ENCODE measurements at regions not wholly inside any gene's neighbourhood (a gene's known extent, or its start where the extent isn't known, plus 50 kb on each side); places are given as distances from the start of the nearest gene placed in this dataset.

DNA sequence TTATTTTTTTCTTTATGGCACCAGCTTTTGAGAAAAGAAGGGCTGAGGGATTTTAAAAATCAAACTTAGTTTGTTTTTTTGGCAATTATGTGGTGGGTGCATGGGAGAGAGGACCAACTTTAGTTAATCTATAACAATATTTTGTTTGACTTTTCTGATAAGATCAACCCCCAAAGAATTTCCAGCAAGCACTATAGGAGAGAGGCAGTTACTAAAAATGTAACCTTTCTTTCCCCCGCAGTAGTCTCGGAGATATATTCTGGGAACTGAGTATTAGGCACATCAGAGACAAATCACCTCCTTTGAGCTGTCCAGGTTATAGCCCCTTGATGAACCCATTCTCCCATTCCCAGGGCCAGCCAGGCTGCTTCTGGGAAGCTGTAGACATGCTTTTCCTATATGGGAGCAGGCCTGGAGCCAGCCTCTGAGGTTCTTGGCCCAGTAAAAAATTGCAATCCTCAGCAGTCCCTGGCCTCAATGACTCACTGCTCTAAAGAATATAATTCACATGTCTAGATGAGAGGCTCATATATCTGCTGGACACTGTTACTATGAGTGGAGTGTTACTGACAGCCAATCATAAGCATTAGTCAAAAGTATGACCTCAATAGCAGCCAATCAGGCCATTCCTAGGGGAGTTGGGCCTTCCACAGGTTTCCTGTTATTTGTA lies 138.3 kb upstream of the AGBL1 start:
- DNase-seq (ENCODE audit: low read depth) = no peak

DNA sequence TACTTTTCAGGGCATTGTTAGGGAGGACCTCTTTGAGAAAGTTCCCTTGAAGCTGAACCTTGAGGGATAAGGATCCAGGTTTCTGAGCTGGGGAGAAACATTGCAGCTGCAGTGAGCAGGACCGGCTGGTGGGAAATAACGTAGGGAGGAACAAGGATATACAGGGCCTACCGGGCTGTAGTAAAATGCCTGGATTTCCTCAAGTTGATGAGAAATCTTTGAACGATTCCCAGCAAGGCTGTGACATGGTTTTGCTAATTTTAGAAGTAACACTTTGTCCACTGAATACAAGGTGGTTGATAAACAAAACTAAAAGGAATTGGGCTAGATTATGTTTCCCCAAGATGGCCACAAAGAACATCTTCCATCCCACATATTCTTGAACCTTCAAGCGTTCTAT lies 137.0 kb upstream of the AGBL1 start:
- no peak for DNase-seq (ENCODE audit: low read depth)

DNA sequence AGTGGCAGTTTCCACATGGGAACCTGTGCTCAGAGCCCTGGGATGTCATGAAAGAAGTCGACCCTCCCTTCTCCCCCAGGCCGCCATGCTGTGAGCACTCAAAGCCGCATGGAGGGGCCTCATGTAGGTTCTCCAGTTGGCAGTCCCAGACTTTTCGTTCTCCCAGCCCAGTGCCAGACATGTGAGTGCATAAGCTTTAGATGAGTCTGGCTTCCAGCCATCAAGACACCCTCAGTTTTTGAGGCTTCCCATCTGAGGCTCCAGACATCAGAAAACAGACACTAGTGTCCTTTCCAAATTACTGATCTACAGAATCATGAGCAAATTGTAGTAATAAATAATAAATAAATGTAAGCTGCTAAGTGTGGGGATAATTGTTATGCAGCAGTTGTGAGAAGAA lies 136.5 kb upstream of the AGBL1 start:
- no peak for DNase-seq (ENCODE audit: low read depth)

DNA sequence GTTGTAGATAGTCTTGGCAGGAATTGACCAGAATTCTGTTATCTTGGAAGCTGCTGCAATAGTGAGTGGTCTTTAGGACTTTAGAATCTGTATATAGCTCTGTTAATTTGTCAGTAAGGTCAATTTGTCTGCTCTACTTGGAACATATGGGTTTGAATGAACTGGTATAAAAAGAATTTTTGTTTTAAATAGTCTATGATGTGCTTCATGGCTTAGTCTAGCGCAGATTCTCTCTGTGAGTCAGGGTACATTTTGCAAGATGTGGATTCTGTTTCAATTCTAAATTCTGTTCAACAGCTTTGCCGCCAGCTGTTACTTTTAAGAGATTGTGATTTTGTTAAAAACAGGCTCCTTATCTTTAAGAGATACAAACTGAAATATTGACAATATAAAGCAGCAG lies 135.9 kb upstream of the AGBL1 start:
- DNase-seq (ENCODE audit: low read depth) = no peak

DNA sequence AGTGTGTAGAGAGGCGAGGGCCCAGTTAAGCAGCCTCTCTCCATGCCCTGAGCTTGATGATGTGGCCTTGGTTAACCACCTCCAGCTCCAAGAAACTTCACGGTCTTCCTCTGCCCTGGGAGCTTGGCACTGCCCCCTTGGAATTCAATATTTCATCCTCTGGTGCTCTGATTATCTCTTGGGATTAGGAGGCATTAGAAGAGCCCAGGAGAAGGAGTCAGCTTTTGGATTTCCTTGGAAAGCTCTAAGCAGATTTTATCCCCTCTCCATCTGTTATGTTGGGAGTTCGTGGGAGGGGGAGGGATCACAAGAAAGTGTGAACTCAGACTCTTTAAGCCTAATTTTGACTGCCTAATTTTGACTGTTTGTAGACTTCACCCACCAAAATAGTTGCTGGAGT lies 132.7 kb upstream of the AGBL1 start:
- DNase-seq (ENCODE audit: low read depth) = no peak

DNA sequence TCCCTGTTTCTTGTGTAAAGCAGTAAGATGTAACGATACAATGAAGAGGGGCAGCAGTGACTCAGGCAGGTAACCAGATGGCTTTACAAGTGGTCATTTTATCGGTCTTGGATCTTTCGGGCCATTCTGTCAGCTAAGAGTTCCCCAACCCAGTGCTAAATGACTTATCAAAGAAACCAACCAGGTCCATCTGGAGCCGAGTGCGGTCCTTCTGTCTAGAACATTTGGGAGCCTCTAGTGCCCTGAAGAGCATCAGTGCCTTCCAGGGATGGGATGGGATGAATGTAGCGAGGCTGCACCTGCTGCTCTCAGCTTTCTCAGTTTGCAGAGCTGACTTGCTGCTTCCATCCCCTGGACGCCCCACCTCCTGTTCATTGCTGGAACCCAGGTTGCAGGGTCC lies 131.7 kb upstream of the AGBL1 start:
- DNase-seq (ENCODE audit: low read depth) = no peak

DNA sequence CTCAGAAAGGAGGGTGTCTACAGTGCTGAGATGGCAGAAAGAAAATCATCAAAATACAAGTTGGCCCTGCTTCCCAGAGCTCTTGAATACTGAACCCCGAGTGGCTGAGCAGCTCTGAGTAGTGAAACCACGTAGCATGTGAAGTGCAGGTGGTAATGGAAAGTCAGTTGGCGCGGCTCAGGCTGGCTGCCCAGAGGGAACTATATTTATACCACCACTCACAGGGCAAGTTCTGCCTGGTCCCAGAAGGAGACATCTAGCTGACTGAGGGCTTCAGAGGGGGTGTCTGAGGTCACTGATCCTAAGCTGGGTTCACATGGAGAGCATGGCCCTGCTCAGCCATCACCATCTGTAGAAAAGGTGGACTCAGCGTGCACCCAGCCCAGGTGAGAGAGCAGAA lies 129.6 kb upstream of the AGBL1 start:
- no peak for DNase-seq (ENCODE audit: low read depth)

DNA sequence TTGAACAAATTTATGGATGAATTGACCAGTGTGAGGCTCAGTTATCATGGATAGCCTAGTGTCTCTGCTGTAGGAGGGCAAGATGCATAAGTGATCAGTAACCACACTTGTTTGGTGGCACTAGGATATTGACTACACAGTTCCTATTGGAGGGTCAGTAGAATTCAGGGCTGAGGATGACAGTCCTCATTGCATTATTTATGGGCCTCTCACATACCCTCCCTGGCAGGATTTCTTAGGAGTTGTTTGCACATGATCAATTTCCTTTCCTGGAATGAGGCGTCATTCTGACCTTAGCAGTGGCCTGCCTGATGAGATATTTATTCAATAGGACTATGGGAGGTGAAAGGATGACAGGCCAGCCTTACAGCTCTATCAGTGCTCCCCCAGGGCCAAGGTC lies 125.1 kb upstream of the AGBL1 start:
- DNase-seq (ENCODE audit: low read depth) = no peak

DNA sequence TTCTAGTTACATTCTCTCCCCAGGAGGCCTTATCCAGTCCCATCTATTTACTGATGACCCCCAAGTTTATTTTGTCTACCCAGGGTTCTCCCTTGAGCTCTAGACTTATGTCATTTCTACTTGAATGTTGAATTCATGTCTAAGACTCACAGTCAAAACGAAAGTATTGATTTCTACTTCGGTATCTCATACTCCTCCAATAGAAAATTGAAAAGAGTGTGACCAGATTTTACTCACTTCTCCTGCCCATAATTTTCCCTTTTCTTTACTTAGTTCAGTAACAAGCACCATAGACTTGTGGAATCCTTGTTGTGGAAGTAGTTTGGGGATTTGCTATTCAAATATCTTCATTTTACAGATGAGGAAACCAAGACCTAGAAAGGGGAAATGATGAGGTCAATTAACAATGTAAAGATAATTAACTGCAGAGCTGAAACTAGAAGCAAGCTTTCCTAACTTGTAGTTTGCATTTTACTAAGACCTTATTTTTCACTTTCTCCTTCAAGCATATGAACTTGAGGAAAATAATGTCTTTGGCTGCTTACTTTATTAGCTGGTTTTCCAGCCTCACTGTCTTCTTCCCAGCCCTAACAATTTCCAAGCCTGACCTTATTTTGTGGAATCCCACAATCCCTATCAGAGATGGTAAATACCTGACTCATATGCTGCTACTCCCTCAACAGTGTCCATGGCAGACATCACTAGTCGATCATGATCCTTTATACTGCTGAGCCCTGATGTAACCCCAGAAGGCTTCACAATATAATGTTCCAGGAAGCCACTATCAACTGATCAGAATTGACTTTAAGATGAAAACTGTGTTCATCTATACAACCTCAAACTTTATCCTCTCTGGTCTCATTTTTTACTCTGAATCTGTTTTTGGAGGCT lies 123.9 kb upstream of the AGBL1 start:
- no peak for DNase-seq (ENCODE audit: low read depth)

DNA sequence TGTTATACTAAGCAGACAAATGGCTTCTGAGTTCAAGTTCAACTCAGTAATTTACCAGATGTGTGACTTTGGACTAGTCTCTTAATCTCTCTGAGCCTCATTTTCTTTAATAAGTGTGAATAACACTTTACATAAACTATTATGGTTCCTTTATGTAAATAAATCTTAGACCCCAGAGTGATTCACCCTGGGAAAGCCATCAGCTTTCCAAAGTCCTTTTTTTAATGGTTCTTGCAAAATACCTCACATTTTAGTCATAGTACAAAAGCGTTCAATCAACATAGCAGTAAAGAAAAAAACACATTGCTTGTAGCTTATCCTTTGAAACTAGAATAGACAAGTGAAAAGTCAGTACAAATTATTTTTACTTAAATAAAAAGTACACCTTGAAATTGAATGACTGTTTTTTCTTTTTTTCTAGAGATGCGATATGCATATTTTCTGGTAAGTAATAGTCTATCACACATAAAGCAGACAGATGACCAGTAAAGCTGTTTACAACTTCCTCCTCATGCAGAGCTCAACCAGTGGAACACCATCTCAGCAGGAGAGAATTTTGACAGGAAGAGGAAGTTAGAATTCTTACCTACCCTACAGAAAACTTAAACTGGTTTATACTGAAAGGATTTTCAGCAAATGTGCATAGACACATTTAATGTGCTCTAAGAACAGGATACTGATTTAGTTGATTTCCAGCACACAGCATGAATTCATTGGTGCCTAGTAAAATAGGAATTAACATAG lies 123.0 kb upstream of the AGBL1 start:
- no peak for DNase-seq (ENCODE audit: low read depth)

DNA sequence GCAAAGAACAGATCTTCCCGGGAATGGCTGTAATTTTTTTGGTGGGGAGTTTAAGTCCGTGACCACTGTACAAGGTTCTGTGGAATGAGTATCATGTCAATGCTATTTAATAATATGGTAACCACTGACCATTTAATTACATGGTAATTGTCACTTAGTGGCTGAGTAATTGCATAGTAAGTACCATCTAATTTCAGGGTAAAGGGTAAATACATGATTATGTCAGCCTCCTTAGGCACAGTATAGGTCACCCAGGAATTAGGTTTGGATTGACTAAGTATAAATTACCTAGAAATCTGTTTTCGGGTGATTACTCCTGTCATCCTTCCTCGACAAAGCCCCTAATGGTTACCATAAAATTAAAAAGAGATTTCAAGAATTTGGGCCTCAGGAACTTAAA lies 120.1 kb upstream of the AGBL1 start:
- no peak for DNase-seq (ENCODE audit: low read depth)

DNA sequence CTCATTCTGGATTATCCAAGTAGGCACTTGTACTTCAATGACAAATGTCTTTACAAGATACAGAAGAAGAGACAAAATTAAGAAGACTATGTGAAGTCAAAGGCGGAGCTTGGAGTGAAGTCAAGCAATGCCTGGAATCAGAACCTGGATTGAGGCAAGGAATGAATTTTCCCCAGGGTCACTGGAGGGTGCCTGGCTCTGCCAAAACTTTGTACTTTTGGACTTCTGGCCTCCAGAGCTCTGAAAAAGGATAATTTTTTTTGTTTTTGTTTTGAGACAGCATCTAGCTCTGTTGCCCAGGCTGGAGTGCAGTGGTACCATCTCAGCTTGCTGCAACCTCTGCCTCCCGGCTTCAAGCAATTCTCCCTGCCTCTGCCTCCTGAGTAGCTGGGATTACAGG lies 119.3 kb upstream of the AGBL1 start:
- DNase-seq (ENCODE audit: low read depth) = no peak

DNA sequence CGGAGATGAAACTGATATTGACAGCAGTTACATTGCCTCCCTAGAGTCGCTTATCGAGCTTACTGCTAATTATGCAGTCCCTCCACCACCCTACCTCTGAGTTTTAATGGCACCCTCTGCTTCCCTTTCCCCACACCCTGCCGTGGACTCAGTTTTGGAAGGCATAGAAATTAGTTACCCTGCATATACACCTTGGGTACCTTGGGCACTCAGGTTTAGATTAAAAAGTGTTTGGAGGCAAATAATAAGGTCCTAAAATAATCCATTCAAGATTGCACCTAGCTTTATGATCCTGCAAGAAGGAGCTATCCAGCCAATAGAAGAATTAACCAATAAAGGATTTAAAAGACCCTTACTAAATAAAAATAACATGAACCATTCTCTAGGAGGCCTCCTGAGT lies 117.8 kb upstream of the AGBL1 start:
- no peak for DNase-seq (ENCODE audit: low read depth)

DNA sequence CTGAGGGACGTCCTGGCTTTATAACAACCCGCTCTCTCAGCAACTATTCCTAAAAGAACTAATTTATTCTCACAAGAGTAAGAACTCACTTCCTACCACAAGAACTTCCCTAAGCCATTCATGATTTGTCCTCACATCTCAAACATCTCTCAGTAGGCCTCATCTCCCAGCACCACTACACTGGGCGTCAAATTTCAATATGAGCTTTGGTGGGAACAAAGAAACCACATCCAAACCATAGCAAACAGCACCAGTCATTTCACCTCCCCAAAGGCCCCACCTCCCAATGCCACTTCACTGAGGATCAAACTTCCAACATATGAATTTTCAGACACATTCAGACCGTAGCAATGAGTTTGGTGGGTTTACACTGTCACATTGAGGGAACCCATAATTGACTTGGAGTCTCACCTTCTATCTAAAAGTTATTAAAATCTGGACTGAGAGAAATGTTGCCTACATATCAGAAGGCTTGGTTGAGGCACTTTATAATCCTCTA lies 116.4 kb upstream of the AGBL1 start:
- no peak for DNase-seq (ENCODE audit: low read depth)

DNA sequence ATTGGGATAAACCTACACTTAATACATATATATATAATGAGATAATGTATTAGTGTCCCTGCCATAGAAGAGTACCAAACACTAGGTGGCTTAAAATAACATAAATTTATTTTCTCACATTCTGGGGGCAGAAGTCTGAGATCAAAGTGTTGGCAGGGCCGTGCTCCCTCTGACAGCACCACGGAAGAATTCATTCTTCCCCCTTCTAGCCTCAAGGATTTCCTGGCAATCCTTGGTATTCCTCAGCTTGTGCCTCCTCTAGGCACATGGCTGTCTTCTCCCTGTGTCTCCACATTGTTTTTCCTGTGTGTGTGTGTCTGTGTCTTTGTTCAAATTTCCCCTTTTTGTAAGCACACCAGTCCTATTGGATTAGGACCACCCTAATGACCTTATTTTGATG lies 115.2 kb upstream of the AGBL1 start:
- no peak for DNase-seq (ENCODE audit: low read depth)

DNA sequence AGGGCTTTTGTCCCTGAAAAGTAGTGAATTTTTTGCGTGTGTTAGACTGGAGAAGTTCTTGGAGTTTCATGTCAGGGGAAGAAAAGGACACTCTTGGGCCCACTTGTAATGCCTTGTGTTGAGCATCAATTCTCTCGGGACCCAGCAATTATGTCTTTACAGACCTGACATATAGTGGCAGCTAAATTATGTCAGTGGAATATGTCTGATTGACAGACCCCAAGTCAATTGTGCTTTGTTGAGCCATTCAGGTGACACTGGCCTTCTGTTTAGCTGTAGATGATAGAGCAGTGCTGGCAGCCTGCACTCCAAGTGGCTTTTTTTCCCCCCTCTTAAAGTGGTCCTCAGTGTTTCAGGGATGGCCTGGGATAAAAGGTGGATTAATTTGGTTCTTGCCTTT lies 112.1 kb upstream of the AGBL1 start:
- DNase-seq (ENCODE audit: low read depth) = no peak

DNA sequence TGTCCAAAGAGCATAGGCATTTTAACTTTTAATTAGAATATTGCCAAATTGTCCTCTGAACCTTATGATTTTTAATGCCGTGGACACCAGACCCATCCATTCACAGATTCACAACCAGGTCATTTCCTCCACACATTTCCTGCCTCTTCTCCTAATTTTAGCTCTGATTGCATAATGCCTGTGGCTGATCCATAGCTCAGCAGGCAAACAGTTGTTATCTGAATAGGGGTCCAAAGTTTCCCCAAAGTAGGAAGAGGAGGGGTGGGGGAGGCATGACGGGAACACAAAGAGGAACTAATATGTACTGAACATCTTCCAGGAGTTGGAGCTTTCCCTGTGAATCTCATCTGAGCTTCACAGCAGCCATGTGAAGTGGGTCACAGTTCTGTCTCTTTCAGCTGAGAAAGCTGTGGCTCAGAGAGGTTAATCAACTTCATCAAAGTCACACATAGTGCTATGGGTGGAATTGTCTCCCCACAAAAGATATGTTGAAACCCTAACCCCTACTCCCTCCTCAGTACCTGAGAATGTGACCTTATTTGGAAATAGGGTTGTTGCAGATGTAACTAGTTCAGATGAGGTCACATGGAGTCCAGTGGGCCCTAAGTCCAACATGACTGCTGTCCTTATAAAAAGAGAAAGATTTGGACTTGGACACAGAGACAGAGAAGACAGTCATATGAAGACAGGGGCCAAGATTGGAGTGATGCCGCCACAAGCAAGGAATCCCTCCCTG lies 106.7 kb upstream of the AGBL1 start:
- DNase-seq (ENCODE audit: low read depth) = no peak

DNA sequence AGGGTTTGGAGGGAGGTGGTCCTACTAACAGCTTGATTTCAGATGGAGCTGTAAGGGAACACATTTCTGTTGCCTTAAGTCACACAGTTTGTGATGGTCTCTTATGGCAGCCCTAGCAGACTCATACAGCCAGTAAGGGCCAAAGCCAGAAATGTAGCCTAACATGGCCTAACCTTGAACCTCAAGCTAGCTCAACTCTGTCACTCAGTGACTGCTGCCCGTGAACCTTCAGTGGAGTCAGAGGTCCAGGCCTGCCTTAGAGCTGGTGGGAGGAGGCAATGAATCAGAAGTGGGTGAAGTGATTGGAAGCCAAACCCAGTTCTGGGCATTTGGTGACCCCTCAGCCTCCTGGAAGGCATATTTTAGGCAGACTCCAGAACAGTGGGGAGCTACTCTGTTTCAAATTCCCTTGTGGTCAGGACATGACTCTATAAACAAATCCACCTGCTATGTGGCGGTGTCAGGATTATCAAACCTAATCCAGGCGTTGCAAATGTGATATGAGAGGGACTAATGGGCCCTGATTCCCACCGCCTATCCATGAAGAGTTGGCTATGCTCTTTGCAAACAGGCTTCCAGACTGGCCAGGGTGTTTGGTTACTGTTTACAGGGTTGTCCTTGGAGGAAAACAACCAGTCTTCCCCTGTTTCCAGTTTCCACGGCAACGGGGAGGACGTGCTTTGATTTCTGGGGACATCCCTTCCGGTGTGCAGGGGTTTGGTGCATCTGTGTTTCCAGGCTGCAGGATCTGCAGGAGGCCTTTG lies 105.9 kb upstream of the AGBL1 start:
- DNase-seq (ENCODE audit: low read depth) = no peak

DNA sequence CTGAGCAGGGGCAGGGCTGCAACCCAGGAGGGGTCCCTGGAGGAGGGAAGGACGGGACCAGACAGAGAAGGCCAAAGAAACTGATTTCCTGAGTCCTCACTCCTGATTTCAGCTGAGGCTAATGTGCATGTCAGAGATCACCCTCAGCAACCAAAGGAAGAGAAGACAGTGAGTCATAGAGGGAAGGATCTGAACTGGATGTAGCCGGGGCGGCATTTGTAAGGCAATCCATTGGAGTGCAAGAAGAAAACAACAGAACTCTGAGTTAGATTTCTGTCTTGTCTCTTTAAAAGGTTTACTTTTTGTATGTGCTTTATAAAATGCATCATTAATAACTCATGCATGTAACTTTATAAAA lies 105.3 kb upstream of the AGBL1 start:
- no peak for DNase-seq (ENCODE audit: low read depth)

DNA sequence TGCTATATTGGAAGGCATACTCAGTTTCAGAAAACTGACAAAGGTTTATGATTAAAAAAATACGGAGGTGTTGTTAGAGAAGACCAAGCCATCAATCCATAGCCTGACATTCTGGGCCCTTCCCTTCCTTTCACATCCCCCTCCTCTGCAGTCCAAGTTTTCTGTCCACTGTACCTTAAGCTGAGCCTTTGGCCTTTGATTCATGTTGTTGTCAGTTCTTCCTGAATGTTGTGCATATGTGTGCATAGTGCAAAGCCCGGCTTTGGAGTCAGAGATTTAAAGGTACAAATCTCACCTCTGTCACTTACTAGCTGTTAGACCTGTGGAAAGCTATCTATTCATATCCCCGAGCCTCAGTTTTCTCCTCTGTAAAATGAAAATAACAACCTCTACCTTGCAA lies 104.9 kb upstream of the AGBL1 start:
- DNase-seq (ENCODE audit: low read depth) = no peak

DNA sequence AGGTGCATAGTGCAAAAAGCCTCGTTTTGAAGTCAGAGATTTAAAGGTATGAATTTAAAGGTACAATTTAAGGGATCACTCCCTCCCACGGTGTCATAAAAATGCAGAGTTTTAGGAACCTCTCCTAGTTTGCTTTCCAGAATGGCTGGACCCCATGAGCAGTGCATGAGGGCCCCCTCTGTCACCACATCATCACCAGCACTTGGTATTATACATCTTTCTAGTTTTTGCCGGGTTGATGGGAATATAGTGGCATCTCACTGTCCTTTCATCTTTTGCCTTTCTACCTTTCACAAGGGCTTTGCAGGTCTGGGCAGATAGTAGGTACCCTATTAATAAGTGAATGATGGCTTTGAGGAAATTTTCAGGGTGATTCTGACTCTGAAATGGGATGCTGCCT lies 103.6 kb upstream of the AGBL1 start:
- no peak for DNase-seq (ENCODE audit: low read depth)

DNA sequence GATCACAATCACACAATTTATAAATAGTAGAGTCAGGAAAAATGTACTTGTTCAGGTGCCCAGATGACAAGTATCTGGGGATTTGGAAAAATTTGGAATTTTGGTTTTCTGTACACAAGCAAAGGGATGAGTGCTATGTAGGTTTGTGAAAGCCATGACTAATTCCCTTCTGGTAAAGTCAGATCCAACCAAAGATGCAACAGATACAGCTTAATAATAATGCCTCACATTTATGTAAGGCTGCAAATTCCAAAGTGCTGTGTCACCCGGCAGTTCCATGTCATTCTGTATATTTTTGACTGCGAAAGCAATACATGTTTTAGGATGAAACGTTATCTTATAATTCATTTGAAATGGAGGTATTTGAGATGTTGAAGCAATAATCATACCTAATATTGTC lies 102.7 kb upstream of the AGBL1 start:
- no peak for DNase-seq (ENCODE audit: low read depth)

Data from fibroblast of gingiva (primary cell).